CD4-positive, alpha-beta T cell (primary cell): ENCODE measurements at regions not wholly inside any gene's neighbourhood (a gene's known extent, or its start where the extent isn't known, plus 50 kb on each side); places are given as distances from the start of the nearest gene placed in this dataset.
"Not testable (repeated sequence)": the region's sequence is repeated elsewhere in the genome, so short reads cannot be mapped to it uniquely, and the experiment has no call there.

Experiments
- ATAC-seq: fragments of 200-7000 bp; cut with Tn5 transposase; one replicate; pipeline ENCODE4 v1.10.0; 2022; ENCODE audit warnings: mild to moderate bottlenecking; ENCODE audit not compliant: poor library complexity
- CTCF ChIA-PET: fragments of 350-600 bp; sonication (Branson Sonifier 250); formaldehyde crosslinking; loops from one replicate; lab custom pipeline; 2021; ENCODE audit warnings: antibody characterized with exemption, inconsistent platforms; lab: Charles Lee
- POLR2A ChIA-PET: fragments of 350-600 bp; sonication (Branson Sonifier 250); formaldehyde crosslinking; loops from one replicate; lab custom pipeline; 2021; ENCODE audit warnings: antibody characterized with exemption, inconsistent platforms; lab: Charles Lee
- DNase-seq, 14 experiments: peaks; one replicate each; pipeline ENCODE4 v3.0.0-alpha.2; 2013 to 2020; ENCODE audit warnings: mixed read lengths in 2 of 14
- H3K27ac ChIP-seq, 2 donors: one replicate each; pipeline versions ENCODE4 v1.5.1 to v1.7.0; 2013; ENCODE audit warnings: low read length in 2 of 2, low read depth in 1 of 2, mild to moderate bottlenecking in 1 of 2
- H3K27me3 ChIP-seq, 2 experiments: 1 replicate in 1 of 2; 2 replicates in 1 of 2; pipeline versions ENCODE4 v1.6.1 to v1.7.0; 2013; ENCODE audit warnings: low read length in 2 of 2, control low read depth in 1 of 2, mild to moderate bottlenecking in 1 of 2, moderate library complexity in 1 of 2; ENCODE audit not compliant: insufficient read depth in 2 of 2, control insufficient read depth in 1 of 2
- H3K36me3 ChIP-seq: one replicate; pipeline ENCODE4 v1.6.1; 2013; ENCODE audit warnings: low read length, control low read depth; ENCODE audit not compliant: insufficient read depth
- H3K4me1 ChIP-seq: one replicate; pipeline ENCODE4 v1.6.1; 2013; ENCODE audit warnings: low read length, control low read depth; ENCODE audit not compliant: insufficient read depth
- H3K4me3 ChIP-seq: one replicate; pipeline ENCODE4 v1.5.1; 2013; ENCODE audit warnings: mild to moderate bottlenecking, low read length, moderate library complexity
- H3K9me3 ChIP-seq, 2 experiments: 1 replicate in 1 of 2; 2 replicates in 1 of 2; pipeline versions ENCODE4 v1.6.1 to v1.7.0; 2013; ENCODE audit warnings: low read length in 2 of 2, mild to moderate bottlenecking in 2 of 2, control low read depth in 1 of 2, moderate library complexity in 1 of 2; ENCODE audit not compliant: control insufficient read depth in 1 of 2, insufficient read depth in 1 of 2
- H3K27ac Mint-ChIP-seq: one replicate; pipeline ENCODE4 v1.8.0; 2020; ENCODE audit warnings: mixed read lengths
- H3K27me3 Mint-ChIP-seq: one replicate; pipeline ENCODE4 v1.8.0; 2021; ENCODE audit warnings: mixed read lengths
- H3K36me3 Mint-ChIP-seq: one replicate; pipeline ENCODE4 v1.8.0; 2021; ENCODE audit warnings: low read depth, mixed read lengths
- H3K4me1 Mint-ChIP-seq: one replicate; pipeline ENCODE4 v1.8.0; 2021; ENCODE audit warnings: low read depth, mixed read lengths
- H3K4me3 Mint-ChIP-seq: one replicate; pipeline ENCODE4 v1.8.0; 2020; ENCODE audit warnings: mild to moderate bottlenecking, mixed read lengths
- H3K9me3 Mint-ChIP-seq: one replicate; pipeline ENCODE4 v1.8.0; 2020; ENCODE audit warnings: mixed read lengths
- CTCF ChIP-seq: fragments of 200-600 bp; IDR thresholded peaks from one replicate; pipeline ENCODE4 v1.8.0; 2022; ENCODE audit warnings: antibody characterized with exemption, mild to moderate bottlenecking
- intact Hi-C, 2 experiments: fragments of 100-400 bp; cut with DNase I in 1 of 2; cut with micrococcal nuclease in 1 of 2; formaldehyde crosslinking; loops; one replicate each; pipeline versions ENCODE4 v1.15.1 to v1.9.0; 2023 to 2025; cut with DNase I, micrococcal nuclease

- no peaks in the 10 kb centered on the region for H3K27me3 ChIP-seq
- TF ChIP-seq CTCF, result no peak
- Mint-ChIP-seq H3K27me3 (peaks cover 16% of the 10 kb centered on the region), H3K27ac (no peak overlapping the region), H3K9me3 (no peaks in the 10 kb centered on the region), H3K4me1 (no peaks in the 10 kb centered on the region), H3K36me3 (no peaks in the 10 kb centered on the region), H3K4me3 (no peak overlapping the region)
- CTCF ChIA-PET, result no interaction called here
- peaks cover 0 to 3% of the 10 kb centered on the region in 2 experiments for H3K9me3 ChIP-seq
- H3K4me3 ChIP-seq, result no peak overlapping the region
- H3K4me1 ChIP-seq, result no peaks in the 10 kb centered on the region
- intact Hi-C loops, result no loop called here
- no peaks in the 10 kb centered on the region for H3K36me3 ChIP-seq
- no peak overlapping the region for H3K27ac ChIP-seq
- ATAC-seq (no peak), DNase-seq (no peak)
- POLR2A ChIA-PET, result no interaction called here
Observed at GRCh38 chr9:22173908-22174307, 164.8 kb upstream of the CDKN2B start.

GRCh38 chr9:22175972-22176545 lies 167.0 kb upstream of the CDKN2B start:
- no peak for ATAC-seq

GRCh38 chr9:22181021-22181420 lies 171.9 kb upstream of the CDKN2B start:
- intact Hi-C loops, result loop anchor here in 1 of 2 experiments (10.0 kb wide), 1 partner anchor 64 kb away; no protein-coding TSS in a partner anchor
- CTCF ChIA-PET, H3K4me1 ChIP-seq, H3K4me3 ChIP-seq, POLR2A ChIA-PET, H3K4me1 Mint-ChIP-seq, H3K27ac ChIP-seq, H3K27me3 Mint-ChIP-seq, H3K9me3 Mint-ChIP-seq, DNase-seq, H3K36me3 ChIP-seq, H3K27ac Mint-ChIP-seq, ATAC-seq, H3K27me3 ChIP-seq, H3K36me3 Mint-ChIP-seq, H3K9me3 ChIP-seq, H3K4me3 Mint-ChIP-seq: not testable (repeated sequence)

More at GRCh38 chr9:22175972-22176545, 167.0 kb upstream of the CDKN2B start:
- no peak overlapping the region for H3K4me3 Mint-ChIP-seq
- no peaks in the 10 kb centered on the region for H3K36me3 Mint-ChIP-seq
- ChIA-PET CTCF (no interaction called here), POLR2A (no interaction called here)
- Histone ChIP-seq H3K27ac (no peak overlapping the region), H3K9me3 (peaks cover 0 to 3% of the 10 kb centered on the region in 2 experiments), H3K36me3 (no peaks in the 10 kb centered on the region), H3K27me3 (no peaks in the 10 kb centered on the region), H3K4me1 (no peaks in the 10 kb centered on the region), H3K4me3 (no peak overlapping the region)
- no peaks in the 10 kb centered on the region for H3K9me3 Mint-ChIP-seq
- no peak for TF ChIP-seq CTCF
- intact Hi-C loops, result no loop called here
- no peak overlapping the region for H3K27ac Mint-ChIP-seq
- H3K4me1 Mint-ChIP-seq, result no peaks in the 10 kb centered on the region
- peak in 1 of 14 experiments; percentile 47 for DNase-seq
- peaks cover 16% of the 10 kb centered on the region for H3K27me3 Mint-ChIP-seq

GRCh38 chr9:22189471-22189870 lies 180.4 kb upstream of the CDKN2B start:
- H3K4me3 ChIP-seq, result no peak overlapping the region
- Mint-ChIP-seq H3K9me3 (no peaks in the 10 kb centered on the region), H3K27me3 (no peaks in the 10 kb centered on the region), H3K36me3 (no peaks in the 10 kb centered on the region), H3K4me3 (no peak overlapping the region), H3K27ac (no peak overlapping the region), H3K4me1 (no peaks in the 10 kb centered on the region)
- H3K27me3 ChIP-seq, result no peaks in the 10 kb centered on the region
- no peak overlapping the region for H3K27ac ChIP-seq
- ATAC-seq (no peak), DNase-seq (no peak)
- CTCF ChIA-PET, result no interaction called here
- no peaks in the 10 kb centered on the region for H3K36me3 ChIP-seq
- intact Hi-C loops, result loop anchor here in 1 of 2 experiments (10.0 kb wide), 1 partner anchor 55 kb away; no protein-coding TSS in a partner anchor
- no peaks in the 10 kb centered on the region for H3K4me1 ChIP-seq
- no peak for TF ChIP-seq CTCF
- POLR2A ChIA-PET, result no interaction called here
- H3K9me3 ChIP-seq, result peaks cover 0 to 4% of the 10 kb centered on the region in 2 experiments

GRCh38 chr9:22197000-22197399 lies 187.9 kb upstream of the CDKN2B start:
- H3K36me3 ChIP-seq, H3K9me3 Mint-ChIP-seq, CTCF ChIA-PET, H3K4me1 Mint-ChIP-seq, H3K9me3 ChIP-seq, ATAC-seq, H3K36me3 Mint-ChIP-seq, intact Hi-C loops, H3K4me1 ChIP-seq, H3K4me3 Mint-ChIP-seq, H3K27ac ChIP-seq, DNase-seq, H3K4me3 ChIP-seq, POLR2A ChIA-PET, H3K27ac Mint-ChIP-seq: not testable (repeated sequence)
- H3K27me3 ChIP-seq, result peaks cover 6 to 11% of the 10 kb centered on the region in 2 experiments
- peaks cover 35% of the 10 kb centered on the region for H3K27me3 Mint-ChIP-seq
